ENCODE measurements at regions not wholly inside any gene's neighbourhood (a gene's known extent, or its start where the extent isn't known, plus 50 kb on each side); places are given as distances from the start of the nearest gene placed in this dataset.
"Not testable (repeated sequence)": the region's sequence is repeated elsewhere in the genome, so short reads cannot be mapped to it uniquely, and the experiment has no call there.

DNA sequence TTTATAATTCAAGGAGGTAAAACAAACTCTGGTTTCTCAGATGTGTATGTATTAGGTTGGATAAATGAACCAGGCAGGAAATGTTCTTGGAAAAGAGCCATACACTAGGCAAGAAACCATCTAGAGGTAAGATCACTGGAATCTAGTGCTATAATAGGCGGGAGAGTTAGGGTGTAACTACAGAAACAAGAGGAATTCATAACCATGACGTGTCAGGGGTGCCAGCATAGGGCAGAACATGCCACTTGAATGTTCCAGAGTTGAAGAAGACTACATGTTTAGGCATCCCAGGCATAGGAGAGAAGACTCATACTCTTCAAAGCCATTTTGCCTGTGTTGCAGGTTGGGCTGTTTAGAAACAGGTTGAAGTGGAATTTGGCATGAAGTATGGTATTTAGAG is 198.7 kb downstream of the CCNG2 start:
- no peaks in the 10 kb centered on the region for H3K4me1 ChIP-seq
- no peaks in the 10 kb centered on the region for H3K36me3 ChIP-seq
- H3K27ac ChIP-seq: no peak overlapping the region
- H3K9me3 ChIP-seq: no peaks in the 10 kb centered on the region
- TF ChIP-seq, protein P1, sequence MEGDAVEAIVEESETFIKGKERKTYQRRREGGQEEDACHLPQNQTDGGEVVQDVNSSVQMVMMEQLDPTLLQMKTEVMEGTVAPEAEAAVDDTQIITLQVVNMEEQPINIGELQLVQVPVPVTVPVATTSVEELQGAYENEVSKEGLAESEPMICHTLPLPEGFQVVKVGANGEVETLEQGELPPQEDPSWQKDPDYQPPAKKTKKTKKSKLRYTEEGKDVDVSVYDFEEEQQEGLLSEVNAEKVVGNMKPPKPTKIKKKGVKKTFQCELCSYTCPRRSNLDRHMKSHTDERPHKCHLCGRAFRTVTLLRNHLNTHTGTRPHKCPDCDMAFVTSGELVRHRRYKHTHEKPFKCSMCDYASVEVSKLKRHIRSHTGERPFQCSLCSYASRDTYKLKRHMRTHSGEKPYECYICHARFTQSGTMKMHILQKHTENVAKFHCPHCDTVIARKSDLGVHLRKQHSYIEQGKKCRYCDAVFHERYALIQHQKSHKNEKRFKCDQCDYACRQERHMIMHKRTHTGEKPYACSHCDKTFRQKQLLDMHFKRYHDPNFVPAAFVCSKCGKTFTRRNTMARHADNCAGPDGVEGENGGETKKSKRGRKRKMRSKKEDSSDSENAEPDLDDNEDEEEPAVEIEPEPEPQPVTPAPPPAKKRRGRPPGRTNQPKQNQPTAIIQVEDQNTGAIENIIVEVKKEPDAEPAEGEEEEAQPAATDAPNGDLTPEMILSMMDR (IDR thresholded peaks at IDR 0.05): no peak
- DNase-seq (ENCODE audit: low spot score): no peak
- H3K27me3 ChIP-seq: no peaks in the 10 kb centered on the region
- no peak overlapping the region for H3K4me3 ChIP-seq

DNA sequence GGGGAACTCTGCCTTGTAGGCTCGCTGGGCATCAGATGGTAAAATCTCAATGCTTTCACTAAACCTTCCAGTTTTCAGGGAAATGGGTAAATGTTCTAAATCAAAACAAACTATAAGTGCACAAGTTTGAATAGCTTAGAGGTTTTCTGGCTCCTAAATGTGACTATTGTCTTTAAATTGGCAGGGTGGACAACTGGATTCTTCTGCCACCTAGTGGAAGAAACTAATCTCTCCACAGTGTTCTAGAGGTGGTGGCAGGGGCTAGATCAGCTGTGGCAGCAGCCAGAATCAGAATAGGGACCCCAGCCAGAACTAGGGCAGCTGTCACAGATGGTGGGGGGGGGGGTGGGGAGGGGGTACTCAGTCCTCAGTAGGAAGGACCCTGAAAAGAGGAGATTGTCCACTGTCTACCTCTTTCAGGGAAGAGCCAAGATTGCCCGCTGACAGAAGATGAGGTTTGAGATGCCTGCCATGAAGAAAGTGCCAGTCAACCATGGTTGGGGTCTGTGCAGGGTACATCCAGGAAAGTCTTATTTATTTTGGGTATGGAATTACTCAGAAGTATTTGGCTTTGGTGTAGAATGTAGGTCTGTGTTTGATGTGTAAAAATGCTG is 201.4 kb downstream of the CCNG2 start:
- H3K9me3 ChIP-seq: no peaks in the 10 kb centered on the region
- TF ChIP-seq, protein P1 (IDR thresholded peaks at IDR 0.05): peak; percentile 28 to 63
- H3K27ac ChIP-seq: no peak overlapping the region
- H3K27me3 ChIP-seq: no peaks in the 10 kb centered on the region
- DNase-seq (ENCODE audit: low spot score): no peak
- H3K36me3 ChIP-seq: no peaks in the 10 kb centered on the region
- no peak overlapping the region for H3K4me3 ChIP-seq
- H3K4me1 ChIP-seq: no peaks in the 10 kb centered on the region

DNA sequence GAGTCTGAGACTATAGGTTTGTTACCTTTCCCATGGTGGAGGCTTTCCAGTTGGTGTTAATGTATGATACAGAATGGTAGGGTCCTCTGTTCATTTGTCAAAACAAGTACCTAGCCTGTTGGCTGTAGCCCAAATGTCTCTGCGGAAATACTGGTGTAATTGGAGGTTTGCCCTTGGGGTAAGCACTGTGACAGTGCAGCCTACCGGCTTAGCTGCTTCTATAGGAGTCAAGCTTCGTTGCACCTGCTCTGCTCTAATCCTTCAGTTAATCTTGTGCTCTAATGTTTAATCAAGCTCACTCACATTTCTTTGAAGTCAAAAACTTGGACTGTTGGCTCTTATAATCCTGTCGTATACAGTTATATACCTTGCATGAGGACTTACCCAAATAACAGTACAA is 203.4 kb downstream of the CCNG2 start:
- Histone ChIP-seq H3K9me3 (no peaks in the 10 kb centered on the region), H3K4me1 (no peaks in the 10 kb centered on the region), H3K36me3 (no peaks in the 10 kb centered on the region), H3K27ac (no peak overlapping the region), H3K4me3 (no peak overlapping the region), H3K27me3 (no peaks in the 10 kb centered on the region)
- TF ChIP-seq, protein P1 (IDR thresholded peaks at IDR 0.05): no peak
- DNase-seq (ENCODE audit: low spot score): no peak

DNA sequence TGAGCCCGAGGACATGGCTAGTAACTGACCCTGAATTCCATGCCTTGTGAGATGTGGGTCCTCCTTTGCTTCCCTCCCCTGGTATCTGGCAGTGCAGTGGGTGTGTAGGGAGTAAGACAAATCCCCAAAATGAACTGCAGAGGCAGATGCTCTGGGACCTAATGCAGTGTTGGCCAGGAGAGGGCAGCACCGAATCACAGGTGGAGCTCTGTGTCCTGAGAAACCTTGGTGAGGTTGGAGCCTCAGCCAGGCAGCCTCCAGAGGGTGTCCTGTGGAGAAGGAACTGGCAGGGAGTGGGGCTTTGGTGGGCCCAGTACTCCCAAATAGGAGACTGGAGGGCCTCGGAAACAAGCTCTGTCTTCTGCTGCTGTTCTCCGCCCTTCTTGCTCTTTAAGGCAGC is 209.9 kb downstream of the CCNG2 start:
- not testable (repeated sequence) for H3K27me3 ChIP-seq; H3K4me1 ChIP-seq; H3K4me3 ChIP-seq; H3K27ac ChIP-seq; H3K36me3 ChIP-seq; DNase-seq (ENCODE audit: low spot score); H3K9me3 ChIP-seq
- TF ChIP-seq, protein P1 (IDR thresholded peaks at IDR 0.05): peak in 1 of 2 donors; percentile 21

DNA sequence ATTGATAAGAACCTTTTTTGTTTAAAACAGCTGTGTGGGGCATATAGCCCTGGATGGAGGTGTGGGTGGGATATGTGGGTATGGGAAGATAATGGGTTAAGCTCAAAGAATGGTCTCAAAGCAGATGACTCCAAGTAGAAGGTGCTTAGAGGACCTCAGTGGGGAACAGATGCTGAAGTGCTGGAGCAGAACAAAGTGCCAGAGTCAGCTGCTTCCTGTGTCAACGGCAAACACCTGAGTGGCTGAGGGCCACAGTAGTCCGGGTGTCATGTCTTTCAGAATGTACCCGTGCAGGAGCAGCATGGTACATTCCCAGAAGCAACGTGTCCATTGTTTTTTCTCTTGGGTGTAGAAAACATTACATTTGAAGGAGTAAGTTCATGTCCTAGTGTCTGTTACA is 210.6 kb downstream of the CCNG2 start:
- TF ChIP-seq, protein P1 (IDR thresholded peaks at IDR 0.05): no peak
- H3K4me3 ChIP-seq: no peak overlapping the region

DNA sequence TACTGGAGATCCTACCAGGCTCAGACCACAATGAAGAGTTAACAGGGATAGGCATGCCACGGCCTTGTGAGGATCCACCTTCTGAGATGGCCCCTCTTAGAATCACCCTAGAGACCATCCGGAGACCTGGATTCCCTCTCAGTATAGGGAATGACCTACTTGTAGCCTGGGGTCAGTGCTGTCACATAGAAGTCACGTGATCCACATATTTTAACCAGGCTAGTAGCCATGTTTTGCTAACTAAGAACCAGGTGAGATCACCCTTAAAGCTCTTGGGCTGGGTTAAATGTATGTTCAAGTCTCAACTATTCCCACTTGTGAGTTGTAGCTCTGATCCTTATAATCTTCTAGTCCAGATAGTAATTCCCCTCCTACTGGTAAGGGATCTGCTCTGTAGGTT is 215.4 kb downstream of the CCNG2 start:
- TF ChIP-seq, protein P1 (IDR thresholded peaks at IDR 0.05): no peak

More for the DNA sequence above, 210.6 kb downstream of the CCNG2 start:
- DNase-seq (ENCODE audit: low spot score): no peak
- H3K4me1 ChIP-seq: no peaks in the 10 kb centered on the region
- no peak overlapping the region for H3K27ac ChIP-seq
- no peaks in the 10 kb centered on the region for H3K36me3 ChIP-seq
- no peaks in the 10 kb centered on the region for H3K27me3 ChIP-seq
- H3K9me3 ChIP-seq: no peaks in the 10 kb centered on the region

More for the DNA sequence above, 215.4 kb downstream of the CCNG2 start:
- Histone ChIP-seq H3K27ac (no peak overlapping the region), H3K4me1 (no peaks in the 10 kb centered on the region), H3K9me3 (no peaks in the 10 kb centered on the region), H3K27me3 (no peaks in the 10 kb centered on the region), H3K4me3 (no peak overlapping the region), H3K36me3 (no peaks in the 10 kb centered on the region)
- DNase-seq (ENCODE audit: low spot score): no peak

All from right atrium auricular region (tissue), 2 donors.